Left renal cortex interstitium (tissue), 4 donors: ENCODE measurements at regions not wholly inside any gene's neighbourhood (a gene's known extent, or its start where the extent isn't known, plus 50 kb on each side); places are given as distances from the start of the nearest gene placed in this dataset.

ENCODE experiments used
- DNase-seq, 4 donors: peaks; one replicate each; pipeline ENCODE4 v3.0.0-alpha.2; 2013; ENCODE audit warnings: low read depth in 4 of 4, low spot score in 2 of 4, missing footprints in 1 of 4

GRCh38 chr9:95634114-95634513 lies 117.3 kb upstream of the PTCH1 start:
- no peak for DNase-seq

- DNase-seq, result no peak
Measured at GRCh38 chr9:95629585-95629984, 112.8 kb upstream of the PTCH1 start.

- no peak for DNase-seq
Measured at GRCh38 chr9:95627802-95628201, 111.0 kb upstream of the PTCH1 start.

- DNase-seq, result no peak
Measured at GRCh38 chr9:95626885-95627558, 110.3 kb upstream of the PTCH1 start.

GRCh38 chr9:95626341-95626740 lies 109.6 kb upstream of the PTCH1 start:
- no peak for DNase-seq

GRCh38 chr9:95623640-95624039 lies 106.9 kb upstream of the PTCH1 start:
- DNase-seq, result no peak

GRCh38 chr9:95620722-95621121 lies 104.0 kb upstream of the PTCH1 start:
- DNase-seq, result no peak

- DNase-seq, result no peak
Measured at GRCh38 chr9:95620314-95620713, 103.5 kb upstream of the PTCH1 start.

- no peak for DNase-seq
Measured at GRCh38 chr9:95615246-95615645, 98.5 kb upstream of the PTCH1 start.

- DNase-seq, result no peak
Measured at GRCh38 chr9:95613670-95614069, 96.9 kb upstream of the PTCH1 start.

GRCh38 chr9:95611354-95611753 lies 94.6 kb upstream of the PTCH1 start:
- no peak for DNase-seq

GRCh38 chr9:95610006-95610785 lies 93.4 kb upstream of the PTCH1 start:
- no peak for DNase-seq

GRCh38 chr9:95609426-95609825 lies 92.7 kb upstream of the PTCH1 start:
- no peak for DNase-seq

- no peak for DNase-seq
Measured at GRCh38 chr9:95608341-95608740, 91.6 kb upstream of the PTCH1 start.

GRCh38 chr9:95607507-95607906 lies 90.7 kb upstream of the PTCH1 start:
- DNase-seq, result no peak

GRCh38 chr9:95606489-95607350 lies 89.9 kb upstream of the PTCH1 start:
- DNase-seq, result no peak

- peak in 2 of 4 donors; percentile 55 to 59 for DNase-seq
Measured at GRCh38 chr9:95605816-95606488, 89.2 kb upstream of the PTCH1 start.

GRCh38 chr9:95605101-95605500 lies 88.3 kb upstream of the PTCH1 start:
- DNase-seq, result no peak

- no peak for DNase-seq
Measured at GRCh38 chr9:95598236-95598635, 81.5 kb upstream of the PTCH1 start.

GRCh38 chr9:95595721-95596295 lies 79.0 kb upstream of the PTCH1 start:
- no peak for DNase-seq
